ENCODE measurements at regions not wholly inside any gene's neighbourhood (a gene's known extent, or its start where the extent isn't known, plus 50 kb on each side); places are given as distances from the start of the nearest gene placed in this dataset.

DNA sequence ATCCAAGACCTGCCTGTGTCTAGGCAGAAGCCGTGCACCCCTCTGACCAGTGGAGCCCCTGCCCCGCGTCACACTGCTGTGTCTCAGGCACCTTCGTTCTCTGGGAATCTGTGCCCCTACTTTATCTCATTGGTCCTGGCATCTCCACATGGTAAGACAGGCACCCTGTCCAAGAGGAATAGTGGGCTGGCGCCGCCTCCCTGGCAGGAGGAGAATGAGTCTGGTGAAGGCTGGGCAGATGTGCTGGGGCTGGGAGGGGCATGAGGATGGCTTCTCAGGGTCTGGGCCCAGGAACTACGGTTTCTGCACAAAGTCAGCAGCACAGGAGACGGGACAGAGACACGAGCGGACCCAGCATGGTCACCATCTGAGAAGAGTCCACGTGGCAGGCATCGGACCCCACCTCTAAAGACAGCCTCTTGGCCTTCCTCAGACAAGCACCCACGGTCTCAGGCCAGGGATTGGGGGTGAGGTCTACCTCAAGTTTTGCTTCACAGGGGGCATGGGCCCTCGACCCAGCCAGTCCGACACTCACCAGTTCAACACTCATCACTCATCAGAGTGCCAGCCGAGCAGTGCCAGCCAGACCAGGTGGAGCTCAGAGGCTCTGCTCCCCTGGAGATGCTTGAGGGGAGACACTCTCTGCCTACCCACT, 306.7 kb downstream of the ADGRD1 start:
- TF ChIP-seq L3MBTL2 (conservative IDR thresholded peaks at IDR 0.05) (no peak), TARDBP (IDR thresholded peaks at IDR 0.05) (no peak), FOXK2 (IDR thresholded peaks at IDR 0.05) (no peak)
